Renal cortical epithelial cell (primary cell): ENCODE measurements at regions not wholly inside any gene's neighbourhood (a gene's known extent, or its start where the extent isn't known, plus 50 kb on each side); places are given as distances from the start of the nearest gene placed in this dataset.

Experiments
- DNase-seq: peaks from one replicate; pipeline ENCODE4 v3.0.0-alpha.2; 2011; ENCODE audit warnings: low read depth

- no peak for DNase-seq
Observed at GRCh38 chr4:181261279-181261678, 981.9 kb upstream of the TENM3 start.

GRCh38 chr4:181264893-181265292 is 978.3 kb upstream of the TENM3 start:
- no peak for DNase-seq

- no peak for DNase-seq
Observed at GRCh38 chr4:181265370-181265769, 977.8 kb upstream of the TENM3 start.

- no peak for DNase-seq
Observed at GRCh38 chr4:181271116-181271640, 972.0 kb upstream of the TENM3 start.

GRCh38 chr4:181272422-181272821 is 970.8 kb upstream of the TENM3 start:
- DNase-seq, result no peak

GRCh38 chr4:181278941-181279340 is 964.3 kb upstream of the TENM3 start:
- no peak for DNase-seq

GRCh38 chr4:181281451-181281850 is 961.8 kb upstream of the TENM3 start:
- no peak for DNase-seq

GRCh38 chr4:181289198-181289597 is 954.0 kb upstream of the TENM3 start:
- DNase-seq, result no peak

GRCh38 chr4:181291615-181292014 is 951.6 kb upstream of the TENM3 start:
- DNase-seq, result no peak

- no peak for DNase-seq
Observed at GRCh38 chr4:181293014-181293413, 950.2 kb upstream of the TENM3 start.

GRCh38 chr4:181293541-181293940 is 949.7 kb upstream of the TENM3 start:
- DNase-seq, result no peak

GRCh38 chr4:181294421-181294820 is 948.8 kb upstream of the TENM3 start:
- no peak for DNase-seq

GRCh38 chr4:181301735-181302710 is 941.2 kb upstream of the TENM3 start:
- DNase-seq, result peak; percentile 6

GRCh38 chr4:181307824-181308223 is 935.4 kb upstream of the TENM3 start:
- DNase-seq, result no peak

- DNase-seq, result no peak
Observed at GRCh38 chr4:181308476-181309312, 934.5 kb upstream of the TENM3 start.

GRCh38 chr4:181312066-181312465 is 931.1 kb upstream of the TENM3 start:
- DNase-seq, result no peak

GRCh38 chr4:181319629-181320028 is 923.6 kb upstream of the TENM3 start:
- DNase-seq, result no peak

- no peak for DNase-seq
Observed at GRCh38 chr4:181323061-181323460, 920.1 kb upstream of the TENM3 start.

- no peak for DNase-seq
Observed at GRCh38 chr4:181330654-181331201, 912.5 kb upstream of the TENM3 start.

GRCh38 chr4:181331214-181331613 is 912.0 kb upstream of the TENM3 start:
- no peak for DNase-seq

GRCh38 chr4:181345931-181346330 is 897.3 kb upstream of the TENM3 start:
- DNase-seq, result no peak
